ENCODE measurements at regions not wholly inside any gene's neighbourhood (a gene's known extent, or its start where the extent isn't known, plus 50 kb on each side); places are given as distances from the start of the nearest gene placed in this dataset.

DNA sequence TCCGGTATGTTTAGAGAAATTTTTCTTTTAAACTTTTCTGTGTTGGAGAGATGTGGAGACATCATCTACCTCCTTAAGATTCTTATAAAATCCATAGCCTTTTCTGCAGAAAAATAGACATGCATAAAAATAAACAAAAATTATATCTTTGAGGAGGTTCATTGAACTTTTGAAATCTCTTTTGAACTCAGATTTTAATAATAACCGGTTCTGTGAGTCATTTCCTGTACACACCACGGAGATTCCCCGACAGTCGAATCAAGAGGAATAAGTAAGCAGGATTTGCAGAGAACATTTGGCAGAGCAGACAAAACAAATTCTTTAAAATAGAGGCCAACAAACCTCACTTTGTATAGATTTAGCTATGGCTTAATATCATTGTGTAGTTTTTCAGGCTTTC, 918.7 kb upstream of the POU3F4 start:
- intact Hi-C loops (cut with micrococcal nuclease) = no loop called here
- no peak for DNase-seq
- TF ChIP-seq, protein P1, sequence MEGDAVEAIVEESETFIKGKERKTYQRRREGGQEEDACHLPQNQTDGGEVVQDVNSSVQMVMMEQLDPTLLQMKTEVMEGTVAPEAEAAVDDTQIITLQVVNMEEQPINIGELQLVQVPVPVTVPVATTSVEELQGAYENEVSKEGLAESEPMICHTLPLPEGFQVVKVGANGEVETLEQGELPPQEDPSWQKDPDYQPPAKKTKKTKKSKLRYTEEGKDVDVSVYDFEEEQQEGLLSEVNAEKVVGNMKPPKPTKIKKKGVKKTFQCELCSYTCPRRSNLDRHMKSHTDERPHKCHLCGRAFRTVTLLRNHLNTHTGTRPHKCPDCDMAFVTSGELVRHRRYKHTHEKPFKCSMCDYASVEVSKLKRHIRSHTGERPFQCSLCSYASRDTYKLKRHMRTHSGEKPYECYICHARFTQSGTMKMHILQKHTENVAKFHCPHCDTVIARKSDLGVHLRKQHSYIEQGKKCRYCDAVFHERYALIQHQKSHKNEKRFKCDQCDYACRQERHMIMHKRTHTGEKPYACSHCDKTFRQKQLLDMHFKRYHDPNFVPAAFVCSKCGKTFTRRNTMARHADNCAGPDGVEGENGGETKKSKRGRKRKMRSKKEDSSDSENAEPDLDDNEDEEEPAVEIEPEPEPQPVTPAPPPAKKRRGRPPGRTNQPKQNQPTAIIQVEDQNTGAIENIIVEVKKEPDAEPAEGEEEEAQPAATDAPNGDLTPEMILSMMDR (IDR thresholded peaks at IDR 0.05; ENCODE audit: borderline replicate concordance) = no peak
- no peaks in the 10 kb centered on the region for H3K27me3 ChIP-seq (ENCODE audit: low read depth)
- H3K36me3 ChIP-seq = no peaks in the 10 kb centered on the region
- no peak overlapping the region for H3K4me3 ChIP-seq
- H3K9me3 ChIP-seq (replicated peaks) = no peaks in the 10 kb centered on the region
- H3K4me1 ChIP-seq = no peaks in the 10 kb centered on the region
- no peak overlapping the region for H3K27ac ChIP-seq (replicated peaks)

DNA sequence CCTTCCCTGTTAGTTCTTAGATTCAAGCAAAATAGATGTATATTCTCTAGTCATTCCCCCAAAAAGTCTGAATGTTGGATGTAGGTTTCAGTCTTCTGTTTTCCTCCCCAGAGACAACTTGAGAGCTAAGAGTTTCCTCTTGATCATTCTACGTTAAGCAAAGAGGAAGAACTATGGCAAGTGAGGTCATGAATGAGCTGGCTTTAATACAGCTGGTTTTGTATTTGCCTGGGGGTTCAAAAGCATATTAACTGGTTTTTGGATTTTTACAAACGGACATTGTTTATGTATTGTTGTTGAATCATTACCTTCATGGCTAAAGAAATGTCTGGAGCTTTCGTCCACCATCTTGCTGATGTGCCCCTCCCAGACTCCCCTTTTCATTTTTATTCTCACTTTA, 916.7 kb upstream of the POU3F4 start:
- Histone ChIP-seq H3K9me3 (replicated peaks) (no peaks in the 10 kb centered on the region), H3K4me1 (no peaks in the 10 kb centered on the region), H3K27me3 (ENCODE audit: low read depth) (no peaks in the 10 kb centered on the region), H3K36me3 (no peaks in the 10 kb centered on the region), H3K27ac (replicated peaks) (no peak overlapping the region), H3K4me3 (no peak overlapping the region)
- intact Hi-C loops (cut with micrococcal nuclease) = no loop called here
- no peak for DNase-seq
- TF ChIP-seq, protein P1 (IDR thresholded peaks at IDR 0.05; ENCODE audit: borderline replicate concordance) = no peak

DNA sequence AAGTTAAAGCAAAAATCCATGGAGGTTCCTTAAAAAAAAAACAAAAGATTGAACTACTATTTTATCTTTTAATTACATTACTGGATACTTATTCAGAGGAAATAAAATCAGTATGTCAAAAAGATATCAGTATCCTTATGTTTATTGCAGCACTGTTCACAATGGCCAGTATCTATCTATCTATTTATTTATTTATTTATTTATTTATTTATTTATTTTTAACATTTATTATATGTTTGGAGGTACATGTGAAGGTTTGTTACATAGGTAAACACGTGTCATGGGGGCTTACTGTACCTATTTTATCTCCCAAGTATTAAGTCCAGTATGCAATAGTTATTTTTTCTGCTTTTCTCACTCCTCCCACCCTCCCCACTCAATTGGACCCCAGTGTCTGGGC, 881.1 kb upstream of the POU3F4 start:
- no peak for DNase-seq
- no peak overlapping the region for H3K27ac ChIP-seq (replicated peaks)
- H3K4me1 ChIP-seq = no peaks in the 10 kb centered on the region
- H3K27me3 ChIP-seq (ENCODE audit: low read depth) = no peaks in the 10 kb centered on the region
- intact Hi-C loops (cut with micrococcal nuclease) = no loop called here
- TF ChIP-seq, protein P1 (IDR thresholded peaks at IDR 0.05; ENCODE audit: borderline replicate concordance) = no peak
- H3K4me3 ChIP-seq = no peak overlapping the region
- H3K36me3 ChIP-seq = no peaks in the 10 kb centered on the region
- H3K9me3 ChIP-seq (replicated peaks) = peaks cover 10% of the 10 kb centered on the region

DNA sequence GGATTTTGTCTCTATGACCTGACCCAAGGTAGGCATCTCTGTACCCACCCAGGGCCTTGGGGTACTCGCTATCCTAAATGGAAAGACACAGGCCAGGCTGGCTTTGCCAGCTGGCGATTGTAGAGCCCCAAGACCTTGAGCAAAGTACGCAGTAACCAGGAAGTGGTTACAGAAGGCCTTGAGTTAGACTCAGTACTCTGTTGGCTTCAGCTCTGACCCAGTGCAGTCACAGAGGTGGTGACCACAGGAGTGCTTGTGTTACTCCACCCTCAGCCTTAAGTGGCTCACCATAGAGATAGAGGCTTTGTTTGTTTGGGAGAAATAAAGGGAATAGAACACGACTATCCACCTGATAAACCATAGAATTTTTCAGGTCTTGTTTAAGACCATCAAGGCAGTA, 880.5 kb upstream of the POU3F4 start:
- intact Hi-C loops (cut with micrococcal nuclease) = no loop called here
- Histone ChIP-seq H3K36me3 (no peaks in the 10 kb centered on the region), H3K4me1 (no peaks in the 10 kb centered on the region), H3K27me3 (ENCODE audit: low read depth) (no peaks in the 10 kb centered on the region), H3K27ac (replicated peaks) (no peak overlapping the region), H3K9me3 (replicated peaks) (peaks cover 13% of the 10 kb centered on the region), H3K4me3 (no peak overlapping the region)
- DNase-seq = no peak
- TF ChIP-seq, protein P1 (IDR thresholded peaks at IDR 0.05; ENCODE audit: borderline replicate concordance) = no peak

DNA sequence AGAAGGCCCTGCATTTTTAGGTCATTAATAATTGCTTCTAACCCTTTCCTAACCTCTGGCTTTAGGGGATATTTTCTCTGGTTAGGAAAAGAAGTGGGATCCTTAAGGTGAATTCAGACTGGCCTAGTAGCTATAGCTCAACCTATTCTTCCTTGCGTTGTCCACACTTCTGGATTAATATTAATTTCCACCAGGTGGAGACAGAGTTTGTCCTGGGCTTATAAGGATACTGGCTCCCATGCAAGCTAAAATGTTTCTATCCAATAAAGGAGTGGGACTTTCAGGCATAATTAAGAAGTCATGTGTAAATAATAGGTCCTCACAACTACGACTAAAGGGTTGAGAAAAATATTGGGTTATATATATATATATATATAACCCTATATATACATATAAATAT, 860.0 kb upstream of the POU3F4 start:
- intact Hi-C loops (cut with micrococcal nuclease) = no loop called here

More for the DNA sequence above, 860.0 kb upstream of the POU3F4 start:
- Histone ChIP-seq H3K9me3 (replicated peaks) (no peaks in the 10 kb centered on the region), H3K27ac (replicated peaks) (no peak overlapping the region), H3K27me3 (ENCODE audit: low read depth) (no peaks in the 10 kb centered on the region), H3K36me3 (no peaks in the 10 kb centered on the region), H3K4me3 (no peak overlapping the region), H3K4me1 (no peaks in the 10 kb centered on the region)
- no peak for DNase-seq
- TF ChIP-seq, protein P1 (IDR thresholded peaks at IDR 0.05; ENCODE audit: borderline replicate concordance) = no peak
